ENCODE measurements at regions not wholly inside any gene's neighbourhood (a gene's known extent, or its start where the extent isn't known, plus 50 kb on each side); places are given as distances from the start of the nearest gene placed in this dataset.
"Not testable (repeated sequence)": the region's sequence is repeated elsewhere in the genome, so short reads cannot be mapped to it uniquely, and the experiment has no call there.

DNA sequence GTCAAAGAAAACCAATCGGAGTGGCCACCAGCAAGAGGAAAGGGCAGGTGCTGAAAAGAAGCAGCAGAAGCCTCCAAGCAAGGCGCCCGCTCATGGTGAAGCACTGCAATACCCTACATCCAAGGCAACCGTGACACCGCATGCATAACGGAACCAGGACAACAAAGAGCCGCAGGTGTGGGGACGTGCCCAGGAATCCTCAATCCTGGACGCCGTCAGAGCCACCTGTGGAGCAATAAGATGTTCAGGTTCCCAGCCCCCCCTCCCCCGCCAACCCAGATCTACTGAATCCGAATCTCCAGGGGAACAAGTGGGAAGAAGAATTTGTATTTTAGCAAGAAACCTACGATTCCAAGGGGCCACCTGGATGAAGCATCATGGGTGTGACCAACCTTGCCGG lies 70.8 kb downstream of the SHANK2 start:
- no peak for DNase-seq

DNA sequence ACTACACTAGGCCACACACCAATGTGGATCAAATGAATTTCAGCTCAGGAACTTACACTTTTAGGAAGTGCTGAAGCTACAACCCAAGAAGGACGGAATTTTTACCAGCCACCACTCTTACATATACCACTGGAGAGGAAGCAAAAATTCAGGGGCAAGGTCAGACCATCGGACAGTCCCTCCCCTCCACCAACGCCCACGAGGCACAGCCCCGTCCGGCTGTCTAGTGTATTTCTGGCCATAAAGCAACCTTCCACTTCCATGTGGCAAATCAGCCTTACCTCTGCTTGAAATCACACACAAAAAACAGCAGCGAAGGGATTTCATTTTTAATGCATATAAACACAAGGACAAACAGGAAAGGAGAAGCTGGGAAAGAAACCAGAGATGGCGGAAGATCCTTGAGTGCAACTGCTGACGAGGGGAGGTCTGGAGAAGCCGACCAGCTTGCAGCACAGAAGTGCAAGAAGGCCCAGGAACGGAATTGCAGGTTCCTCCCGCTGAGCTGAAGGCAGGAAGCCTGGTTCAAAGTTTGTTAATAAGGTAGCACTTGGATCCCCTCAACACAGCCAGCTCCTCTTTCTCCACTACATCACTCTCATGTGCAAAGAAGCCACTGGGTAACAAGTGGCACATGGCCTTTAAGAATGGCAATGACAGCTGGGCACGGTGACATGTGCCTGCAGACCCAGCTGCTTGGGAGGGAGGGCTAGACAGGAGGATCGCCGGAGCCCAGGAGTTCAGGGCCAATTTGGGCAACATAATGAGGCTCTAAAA lies 71.5 kb downstream of the SHANK2 start:
- DNase-seq = no peak

DNA sequence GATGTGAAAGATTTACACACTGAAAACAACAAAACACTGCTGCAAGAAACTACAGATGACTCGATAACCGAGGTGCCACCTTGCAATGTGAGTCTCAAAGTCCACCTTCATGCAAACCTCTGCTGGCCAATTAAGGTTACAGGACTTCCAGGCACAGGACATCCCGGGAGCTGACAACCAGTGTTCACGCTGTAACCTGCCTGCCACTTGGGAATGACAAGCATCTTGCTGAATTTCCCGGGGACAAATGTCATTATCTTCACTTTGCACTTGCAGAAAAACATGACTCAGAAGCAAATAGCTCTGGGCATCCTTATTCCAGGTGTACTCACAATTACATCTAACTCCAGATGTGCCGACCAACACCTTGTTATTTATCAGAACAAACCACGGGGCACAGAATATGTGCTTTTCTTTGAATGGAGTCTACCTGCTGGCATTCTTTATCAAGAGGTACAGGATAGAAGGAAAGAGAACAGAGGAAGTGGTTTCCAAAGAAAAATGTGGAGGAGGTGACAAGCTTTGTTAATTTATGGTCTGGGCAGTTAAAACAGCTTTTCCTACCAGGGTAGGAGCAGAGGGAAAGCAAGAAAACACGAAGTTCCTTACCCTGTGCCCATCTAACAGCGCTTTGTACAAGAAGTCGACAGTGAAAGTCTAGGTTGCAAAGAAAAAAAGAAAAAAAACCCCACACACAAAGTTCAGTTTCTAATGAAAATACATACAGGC lies 72.3 kb downstream of the SHANK2 start:
- no peak for DNase-seq

DNA sequence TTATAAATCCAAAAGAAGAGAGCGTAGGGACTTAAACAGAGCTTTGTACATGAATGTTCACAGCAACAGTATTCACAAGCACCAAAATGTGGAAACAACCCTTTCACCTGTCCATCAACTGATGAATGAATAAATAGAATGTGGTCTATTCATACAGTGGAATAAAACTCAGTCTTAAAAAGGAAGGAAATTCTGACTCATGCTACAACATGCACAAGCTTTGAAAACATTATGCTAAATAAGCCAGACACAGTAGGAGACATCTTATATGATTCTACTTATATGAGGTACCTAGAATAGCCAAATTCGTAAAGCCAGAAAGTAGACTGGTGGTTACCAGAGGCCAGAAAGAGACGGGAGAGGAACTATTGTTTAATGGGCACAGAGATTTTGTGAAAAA lies 74.3 kb downstream of the SHANK2 start:
- DNase-seq = no peak

DNA sequence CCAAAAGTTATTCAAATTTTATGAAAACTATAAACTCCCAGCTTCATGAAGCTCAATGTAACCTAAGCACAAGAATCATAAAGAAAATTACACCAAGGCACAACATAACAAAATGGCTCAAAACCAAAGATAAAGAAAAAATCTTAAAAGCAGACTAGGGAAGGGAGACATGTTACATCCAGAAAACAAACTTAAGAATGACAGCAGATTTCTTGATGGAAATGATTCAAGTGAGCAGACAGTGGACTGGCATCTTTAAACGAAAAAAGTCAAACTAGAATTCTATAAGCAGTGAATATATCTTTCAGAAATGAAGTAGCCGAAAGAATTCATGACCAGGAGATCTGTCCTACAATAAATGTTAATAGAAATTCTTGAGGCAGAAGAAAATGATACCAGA lies 75.6 kb downstream of the SHANK2 start:
- DNase-seq = no peak

DNA sequence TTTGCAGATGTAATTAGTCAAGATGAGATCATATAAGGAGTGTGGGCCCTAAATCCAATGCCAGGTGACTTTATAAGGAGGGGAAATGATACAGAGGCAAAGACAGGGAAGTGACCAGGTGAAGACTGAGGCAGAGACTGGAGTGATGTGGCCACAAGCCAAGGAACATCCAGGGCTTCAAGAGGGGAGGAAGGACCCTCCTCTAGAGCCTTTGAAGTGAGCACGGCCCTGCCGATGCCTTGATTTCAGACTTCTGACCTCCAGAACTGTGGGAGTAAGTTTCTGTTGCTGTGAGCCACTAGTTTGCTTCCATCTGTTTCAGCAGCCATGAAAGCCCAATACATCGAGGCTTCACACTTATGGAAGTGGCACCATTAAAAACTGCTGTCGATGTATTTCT lies 78.7 kb downstream of the SHANK2 start:
- DNase-seq = no peak

DNA sequence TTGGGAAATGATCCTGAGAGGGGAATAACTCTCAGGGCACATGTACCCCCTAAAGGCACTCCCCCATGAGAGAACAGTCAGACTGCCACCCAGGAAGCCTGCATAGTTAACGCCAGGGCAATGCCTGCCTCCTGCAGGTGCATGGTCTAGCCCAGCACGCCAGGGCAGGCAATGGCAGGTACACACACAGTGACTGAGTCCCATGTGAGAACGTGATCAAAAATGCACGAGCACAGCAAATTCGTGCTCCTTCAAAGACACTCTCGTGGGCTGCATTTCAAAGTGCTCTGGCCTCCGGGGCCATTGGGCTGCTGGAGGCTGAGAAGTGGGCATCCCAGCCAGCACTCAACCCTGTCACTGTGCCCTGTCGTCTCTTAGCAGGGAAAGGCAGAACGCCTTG lies 79.7 kb downstream of the SHANK2 start:
- DNase-seq = no peak

DNA sequence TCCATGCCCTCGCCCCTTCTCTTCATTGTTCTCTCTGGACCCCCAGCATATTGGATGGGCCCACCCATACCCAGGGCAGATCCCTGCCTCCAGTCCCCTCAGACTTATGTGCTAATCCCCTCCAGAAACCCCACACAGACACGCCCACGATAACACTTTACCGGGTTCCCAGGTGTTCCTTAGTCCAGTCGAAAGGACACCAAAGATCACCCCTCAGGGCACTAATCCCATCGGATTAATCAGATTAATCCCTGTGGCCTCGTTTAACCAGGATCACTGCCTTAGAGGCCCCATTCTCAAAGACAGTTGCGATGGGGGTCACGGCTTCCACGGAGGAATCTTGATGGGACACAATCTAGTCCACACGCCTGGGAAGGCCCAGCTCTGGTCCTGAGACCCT lies 80.8 kb downstream of the SHANK2 start:
- DNase-seq = no peak

DNA sequence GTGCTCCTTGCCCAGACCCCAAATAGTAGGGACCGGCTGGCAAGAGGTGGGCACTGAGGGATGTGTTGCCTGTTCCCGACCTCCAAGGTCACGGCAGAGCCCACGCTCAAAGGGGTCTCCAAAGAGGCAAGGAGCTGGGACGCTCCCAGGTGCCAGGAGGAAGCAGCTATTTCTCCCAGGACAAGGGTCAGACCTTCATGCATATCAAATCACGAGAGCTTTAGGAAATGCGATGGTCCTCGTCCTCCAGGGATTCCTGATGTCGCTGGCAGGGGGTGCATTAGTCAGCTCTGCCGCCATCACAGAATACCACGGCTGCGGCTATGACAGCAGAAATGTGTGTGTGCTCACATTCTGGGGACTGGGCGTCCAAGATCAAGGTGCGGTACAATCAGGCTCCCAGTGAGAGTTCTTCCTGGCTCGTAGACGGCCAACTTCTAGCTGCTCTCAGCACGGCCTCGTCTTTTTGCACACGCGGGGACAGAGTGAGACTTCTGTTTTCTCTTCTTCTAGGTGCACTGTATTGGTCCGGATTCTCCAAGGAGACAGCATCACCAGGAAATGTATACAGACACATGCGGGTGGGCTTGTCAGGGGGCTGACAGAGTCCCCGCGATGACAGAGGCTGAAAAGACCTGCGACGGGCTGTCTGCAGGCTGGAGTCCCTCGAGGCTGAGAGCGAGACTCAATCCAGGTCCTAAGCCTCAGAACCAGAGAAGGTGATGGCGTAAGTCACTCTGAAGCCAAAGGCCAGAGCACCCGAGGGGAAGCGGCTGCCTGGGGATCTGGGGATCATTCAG lies 81.6 kb downstream of the SHANK2 start:
- no peak for DNase-seq

DNA sequence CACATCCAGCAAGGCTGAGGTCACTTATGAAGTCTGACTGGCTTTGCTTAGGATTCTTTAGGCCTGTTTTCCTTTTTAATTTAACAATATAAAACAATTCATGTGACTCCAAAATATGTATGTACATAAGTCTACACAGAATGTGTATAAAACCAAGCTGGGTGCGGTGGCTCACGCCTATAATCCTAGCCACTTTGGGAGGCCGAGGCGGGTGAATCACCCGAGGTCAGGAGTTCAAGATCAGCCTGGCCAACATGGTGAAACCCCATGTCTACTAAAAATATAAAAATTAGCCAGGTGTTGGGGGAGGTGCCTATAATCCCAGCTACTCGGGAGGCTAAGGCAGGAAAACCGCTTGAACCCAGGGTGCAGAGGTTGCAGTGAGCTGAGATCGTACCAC lies 83.1 kb downstream of the SHANK2 start:
- DNase-seq = no peak

DNA sequence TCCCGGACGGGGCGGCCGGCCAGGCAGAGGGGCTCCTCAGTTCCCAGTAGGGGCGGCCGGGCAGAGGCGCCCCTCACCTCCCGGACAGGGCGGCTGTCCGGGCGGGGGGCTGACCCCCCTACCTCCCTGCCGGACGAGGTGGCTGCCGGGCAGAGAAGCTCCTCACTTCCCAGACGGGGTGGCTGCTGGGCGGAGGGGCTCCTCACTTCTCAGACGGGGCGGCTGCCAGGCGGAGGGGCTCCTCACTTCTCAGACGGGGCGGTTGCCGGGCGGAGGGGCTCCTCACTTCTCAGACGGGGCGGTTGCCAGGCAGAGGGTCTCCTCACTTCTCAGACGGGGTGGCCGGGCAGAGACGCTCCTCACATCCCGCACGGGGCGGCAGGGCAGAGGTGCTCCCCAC lies 84.6 kb downstream of the SHANK2 start:
- DNase-seq = not testable (repeated sequence)

DNA sequence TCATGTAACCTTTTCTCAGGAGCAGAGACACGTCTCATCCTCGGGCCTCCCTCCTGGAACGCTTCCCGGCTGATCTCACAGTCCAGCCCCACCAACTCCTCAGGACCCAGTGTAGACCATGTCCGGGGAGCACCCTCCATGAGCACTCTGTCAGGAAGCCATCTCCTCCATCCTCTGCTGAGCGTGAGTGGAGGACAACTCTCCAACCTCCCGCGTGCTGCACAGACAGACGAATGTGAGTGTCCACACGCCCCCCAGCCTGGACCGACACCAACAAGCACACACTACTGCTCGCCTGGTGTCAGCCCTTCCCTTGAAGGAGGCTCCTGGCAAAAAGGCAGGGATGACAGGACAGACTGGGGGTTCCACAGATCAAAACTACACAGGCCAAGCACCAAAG lies 86.6 kb downstream of the SHANK2 start:
- no peak for DNase-seq

DNA sequence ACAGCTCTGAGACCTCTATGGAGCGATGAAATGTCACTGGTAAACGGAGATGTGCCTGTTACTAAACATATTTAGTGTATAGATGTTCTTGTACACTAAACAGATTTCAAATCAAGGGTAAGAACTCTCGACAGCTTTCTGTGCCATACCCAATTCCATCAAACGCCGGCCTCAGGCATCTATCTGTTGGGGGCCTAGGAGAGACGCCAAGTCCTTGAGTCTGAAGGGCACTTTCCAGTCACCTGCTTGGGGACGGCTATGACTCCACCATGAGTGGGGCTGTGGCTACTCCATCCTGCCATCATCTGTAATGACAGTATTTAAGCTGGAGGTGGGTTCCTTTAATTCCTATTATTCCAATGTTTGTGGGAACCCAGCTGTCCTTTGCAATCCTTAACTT lies 87.8 kb downstream of the SHANK2 start:
- no peak for DNase-seq

DNA sequence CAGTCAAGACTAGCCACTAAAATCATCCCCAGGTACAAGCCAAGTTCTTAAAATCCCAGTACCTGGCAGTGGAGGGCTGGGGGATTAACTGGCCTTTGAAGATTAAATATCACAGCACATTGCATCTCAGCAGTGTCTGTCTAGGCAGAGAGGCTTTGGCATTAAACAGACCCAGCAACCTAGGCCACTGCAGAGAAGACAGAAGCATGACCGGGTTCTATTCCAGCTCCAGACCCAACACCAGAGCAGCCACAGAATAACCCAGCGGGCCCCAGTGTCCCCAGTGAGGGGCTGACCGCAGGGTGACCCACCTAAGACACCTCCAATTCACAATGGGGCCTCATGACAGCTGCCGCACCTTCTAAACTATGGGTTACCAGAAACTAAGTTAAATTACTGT lies 88.2 kb downstream of the SHANK2 start:
- no peak for DNase-seq

DNA sequence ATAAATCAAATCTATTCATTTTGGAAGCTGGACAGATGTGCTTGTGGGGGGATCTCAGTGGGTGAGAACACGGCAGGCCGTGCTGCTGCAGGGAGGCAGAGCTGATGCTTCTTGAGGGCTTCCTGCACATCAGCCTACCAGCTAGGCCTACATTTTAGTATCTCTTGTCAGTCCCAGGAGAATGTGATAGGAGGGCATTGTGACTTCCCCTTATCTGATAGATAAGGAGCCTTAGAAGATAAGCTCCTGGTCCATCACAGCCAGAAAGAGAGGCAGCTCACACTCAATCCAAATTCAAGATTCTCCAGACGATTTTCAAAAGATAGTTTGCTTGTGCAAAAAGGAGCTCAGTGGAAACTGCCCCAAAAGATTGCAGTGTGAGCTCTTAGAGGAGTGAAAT lies 89.0 kb downstream of the SHANK2 start:
- DNase-seq = no peak

DNA sequence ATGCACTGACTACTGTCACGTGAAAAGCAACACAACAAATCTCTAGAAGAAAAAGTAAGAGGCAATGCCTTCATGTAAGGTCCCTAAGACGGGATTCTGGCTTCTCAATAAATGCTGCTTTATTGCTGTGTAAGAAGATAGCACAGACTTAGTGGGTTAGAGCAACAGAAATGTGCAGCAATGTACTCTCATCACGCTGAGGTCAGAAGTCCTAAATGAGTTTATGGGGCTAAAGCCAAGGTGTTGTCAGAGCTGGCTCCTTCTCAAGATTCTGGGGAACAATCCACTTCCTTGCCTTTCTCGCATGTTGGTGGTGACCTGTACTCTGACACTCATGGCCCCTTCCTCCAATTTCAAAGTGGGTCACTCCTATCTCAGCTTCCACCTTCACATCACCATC lies 93.4 kb downstream of the SHANK2 start:
- DNase-seq = no peak

DNA sequence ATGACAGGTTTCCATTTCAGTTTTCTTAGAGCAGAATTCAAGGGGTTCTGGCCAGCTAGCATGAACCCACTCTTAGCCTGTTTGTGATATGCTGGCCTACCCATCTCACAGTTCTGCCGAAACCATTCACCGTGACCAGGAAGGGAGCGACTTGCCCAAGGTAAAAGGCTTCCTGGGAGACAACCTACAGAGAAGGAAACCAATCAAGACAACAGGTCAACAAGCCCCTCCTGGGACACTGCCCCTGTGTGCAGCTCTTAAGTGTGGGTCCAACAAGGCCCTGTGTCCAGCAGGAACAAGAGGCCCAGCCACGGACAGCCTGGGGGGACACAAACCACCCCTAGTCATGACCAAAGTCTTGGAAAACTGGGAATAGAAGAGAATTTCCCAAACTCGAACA lies 94.7 kb downstream of the SHANK2 start:
- not testable (repeated sequence) for DNase-seq

DNA sequence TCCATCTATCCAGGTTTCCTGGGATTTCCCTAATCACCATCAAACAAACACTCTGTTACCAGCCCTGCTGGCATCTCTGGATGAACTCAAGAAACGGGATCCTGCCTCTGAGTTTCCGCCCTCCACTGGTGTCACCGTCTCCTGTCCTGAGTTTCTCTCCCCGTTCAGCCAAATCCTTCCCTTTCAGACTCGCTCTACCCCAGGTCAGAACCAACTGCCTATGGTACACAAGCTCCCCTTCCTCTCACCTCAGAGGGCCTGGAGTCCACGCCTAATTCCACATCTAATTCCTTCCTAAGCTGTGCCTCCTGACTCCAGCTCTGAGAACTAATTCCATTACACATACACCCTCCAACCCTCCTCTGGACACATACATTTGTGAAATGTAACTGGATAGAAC lies 96.1 kb downstream of the SHANK2 start:
- no peak for DNase-seq

DNA sequence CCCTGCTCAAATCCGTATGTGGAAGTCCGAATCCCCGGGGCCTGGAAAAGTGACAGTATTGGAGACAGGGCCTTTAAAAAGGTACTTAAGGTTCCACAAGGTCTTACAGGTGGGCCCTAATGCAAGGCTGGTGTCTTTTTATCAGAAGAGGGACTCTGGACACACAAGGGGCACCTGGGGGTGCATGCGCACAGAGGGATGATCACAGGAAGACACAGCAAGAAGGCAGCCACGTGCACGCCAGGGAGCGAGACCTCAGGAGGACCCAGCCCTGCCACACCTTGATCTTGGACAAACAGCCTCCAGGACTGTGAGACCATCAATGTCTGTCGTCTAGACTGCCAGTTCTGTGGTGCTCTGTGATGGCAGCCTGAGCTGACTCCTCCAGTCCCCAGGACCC lies 96.5 kb downstream of the SHANK2 start:
- no peak for DNase-seq

DNA sequence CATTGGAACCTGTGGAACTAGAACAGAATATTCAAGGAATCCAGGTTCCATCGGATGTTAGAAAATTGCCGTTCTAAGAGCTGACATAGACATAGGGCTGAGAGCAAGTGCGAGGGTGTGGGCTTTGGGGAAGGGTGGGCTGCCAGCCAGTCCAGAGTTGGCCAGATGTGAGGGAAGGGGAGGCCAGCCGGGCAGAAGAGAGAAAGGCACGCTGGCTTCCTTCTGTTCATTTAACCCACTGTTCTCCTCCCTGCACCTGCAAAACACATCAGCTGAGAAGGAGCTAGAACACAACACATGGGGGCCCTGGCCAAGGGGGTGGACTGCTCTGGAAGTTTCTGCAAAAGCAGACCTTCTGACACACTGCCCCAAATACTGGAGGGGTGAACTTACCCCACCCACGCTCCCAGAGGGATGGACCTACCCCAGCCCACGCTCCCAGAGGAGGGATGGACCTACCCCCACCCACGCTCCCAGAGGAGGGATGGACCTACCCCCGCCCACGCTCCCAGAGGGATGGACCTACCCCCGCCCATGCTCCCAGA lies 98.0 kb downstream of the SHANK2 start:
- DNase-seq = no peak

DNA sequence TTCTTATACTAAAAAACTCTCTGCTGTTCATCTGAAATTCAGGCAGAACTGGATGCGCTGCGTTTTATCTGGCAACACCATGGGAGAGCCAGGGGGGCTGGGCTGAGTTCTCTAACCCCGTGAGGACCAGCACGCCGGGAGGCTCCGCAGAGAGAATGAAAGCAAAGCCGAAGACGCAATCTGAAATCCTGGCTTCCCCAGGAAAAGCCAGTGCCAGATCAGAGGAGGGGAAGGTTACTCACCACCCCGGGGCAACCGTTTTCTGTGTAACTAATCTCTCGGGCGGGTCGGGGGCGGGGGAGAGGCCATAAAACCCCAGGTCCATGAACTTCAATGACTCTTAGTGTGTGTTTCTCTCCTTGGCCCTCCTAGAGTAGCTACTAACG lies 99.4 kb downstream of the SHANK2 start:
- no peak for DNase-seq

DNA sequence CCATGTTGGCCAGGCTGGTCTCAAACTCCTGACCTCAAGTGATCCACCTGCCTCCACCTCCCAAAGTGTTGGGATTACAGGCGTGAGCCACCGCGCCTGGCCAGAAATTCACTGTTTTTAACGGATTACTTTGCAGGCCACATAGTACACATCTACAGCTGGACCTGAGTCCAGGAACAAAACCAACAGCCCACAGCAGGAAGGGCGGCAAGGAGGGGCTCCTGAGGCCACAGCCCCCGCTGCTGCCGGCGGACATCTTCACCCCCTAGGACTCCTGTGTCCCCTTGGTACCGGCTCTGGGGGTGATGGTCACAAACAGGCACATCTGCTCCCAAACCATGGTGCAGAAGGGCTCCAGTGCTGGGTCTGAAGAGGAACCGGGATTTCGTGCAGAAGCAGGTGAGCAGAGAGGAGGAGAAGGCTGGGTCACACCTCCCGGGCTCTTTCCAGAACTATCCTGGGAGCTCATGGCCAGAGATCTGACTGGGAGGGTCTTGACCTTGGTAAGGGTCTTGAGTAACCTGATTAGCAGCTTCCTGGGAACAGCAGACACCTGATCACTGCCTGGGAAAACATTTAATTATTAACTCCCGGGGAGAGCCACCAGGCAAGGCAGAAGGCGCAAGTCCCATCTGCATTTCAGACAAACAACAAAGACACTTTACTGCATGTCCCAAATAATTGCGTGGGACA lies 99.9 kb downstream of the SHANK2 start:
- DNase-seq = not testable (repeated sequence)

DNA sequence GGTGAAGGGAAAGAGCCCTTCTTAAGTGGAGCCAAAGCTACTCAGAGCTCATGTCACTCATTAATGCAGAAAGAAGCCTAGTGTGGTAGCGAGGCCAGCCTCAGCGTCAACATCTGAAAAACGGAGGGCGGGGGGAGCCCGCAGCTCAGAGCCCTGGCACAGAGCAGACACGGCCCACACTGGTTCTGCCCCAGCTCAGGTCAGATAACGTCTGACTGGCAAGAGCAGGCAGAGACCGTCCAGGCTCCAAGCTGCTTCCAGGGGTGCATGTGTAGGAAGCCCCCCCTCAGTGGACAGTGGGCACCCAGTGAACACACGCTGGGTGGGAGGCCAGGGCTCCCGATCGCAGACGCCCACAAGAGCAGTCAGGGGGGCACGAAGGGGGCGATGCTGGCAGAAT lies 100.8 kb downstream of the SHANK2 start:
- no peak for DNase-seq
